Liver (tissue), 8 donors: ENCODE measurements at regions not wholly inside any gene's neighbourhood (a gene's known extent, or its start where the extent isn't known, plus 50 kb on each side); places are given as distances from the start of the nearest gene placed in this dataset.

ENCODE experiments used
- DNase-seq: peaks from one replicate; pipeline ENCODE4 v3.0.0-alpha.2; 2017; ENCODE audit warnings: low spot score
- H3K27ac ChIP-seq, 2 donors: one replicate each; pipeline ENCODE4 v1.7.0; 2013; ENCODE audit warnings: inconsistent platforms in 2 of 2, low read length in 2 of 2, control low read depth in 1 of 2, low read depth in 1 of 2, mild to moderate bottlenecking in 1 of 2
- H3K27me3 ChIP-seq, 4 donors: one replicate each; pipeline versions ENCODE4 v1.6.1 to v1.7.0; 2013; ENCODE audit warnings: low read length in 3 of 4, inconsistent platforms in 1 of 4, mild to moderate bottlenecking in 1 of 4, moderate library complexity in 1 of 4; ENCODE audit not compliant: control insufficient read depth in 4 of 4, insufficient read depth in 4 of 4
- H3K36me3 ChIP-seq, 4 donors: one replicate each; pipeline versions ENCODE4 v1.6.1 to v1.7.0; 2013; ENCODE audit warnings: low read length in 3 of 4, mild to moderate bottlenecking in 3 of 4, low read depth in 1 of 4, moderate library complexity in 1 of 4; ENCODE audit not compliant: control insufficient read depth in 4 of 4, insufficient read depth in 3 of 4
- H3K4me1 ChIP-seq, 4 donors: one replicate each; pipeline versions ENCODE4 v1.6.1 to v1.7.0; 2013; ENCODE audit warnings: low read length in 3 of 4, mild to moderate bottlenecking in 3 of 4, moderate library complexity in 1 of 4; ENCODE audit not compliant: control insufficient read depth in 4 of 4, insufficient read depth in 4 of 4
- H3K4me3 ChIP-seq, 3 donors: one replicate each; pipeline versions ENCODE4 v1.6.1 to v1.7.0; 2013; ENCODE audit warnings: low read length in 3 of 3, control low read depth in 1 of 3, low read depth in 1 of 3, mild to moderate bottlenecking in 1 of 3
- H3K9ac ChIP-seq, 2 donors: one replicate each; pipeline ENCODE4 v1.7.0; 2013; ENCODE audit warnings: low read length in 2 of 2, mild to moderate bottlenecking in 2 of 2, moderate library complexity in 2 of 2, control low read depth in 1 of 2, low read depth in 1 of 2
- H3K9me3 ChIP-seq, 4 donors: one replicate each; pipeline versions ENCODE4 v1.6.1 to v1.7.0; 2013; ENCODE audit warnings: low read length in 3 of 4; ENCODE audit not compliant: control insufficient read depth in 4 of 4
- ATF3 ChIP-seq: IDR thresholded peaks from 2 replicates; pipeline ENCODE4 v1.6.1; 2016; ENCODE audit warnings: antibody characterized with exemption
- CTCF ChIP-seq: fragments of 150-350 bp; IDR thresholded peaks from 2 replicates; pipeline ENCODE4 v1.5.1; 2017; ENCODE audit warnings: improper control_type of control experiment, low read depth, low read length; ENCODE audit not compliant: missing input control
- EGR1 ChIP-seq, 2 donors: IDR thresholded peaks; 2 replicates each; pipeline ENCODE4 v1.6.1; 2016 to 2018; ENCODE audit warnings: antibody characterized with exemption in 2 of 2, low read depth in 2 of 2
- FOXA1 ChIP-seq: IDR thresholded peaks from 2 replicates; pipeline ENCODE4 v1.6.1; 2016; ENCODE audit warnings: antibody characterized with exemption
- FOXA2 ChIP-seq: IDR thresholded peaks from 2 replicates; pipeline ENCODE4 v1.6.1; 2016; ENCODE audit warnings: antibody characterized with exemption
- GABPA ChIP-seq, 2 donors: IDR thresholded peaks in 1 of 2; conservative IDR thresholded peaks in 1 of 2; 2 replicates each; pipeline ENCODE4 v1.6.1; 2016; ENCODE audit warnings: antibody characterized with exemption in 2 of 2, mild to moderate bottlenecking in 1 of 2, moderate library complexity in 1 of 2
- HNF4A ChIP-seq, 2 donors: conservative IDR thresholded peaks; 2 replicates each; pipeline ENCODE4 v1.6.1; 2016; ENCODE audit warnings: antibody characterized with exemption in 2 of 2, mild to moderate bottlenecking in 2 of 2
- HNF4G ChIP-seq: IDR thresholded peaks from 2 replicates; pipeline ENCODE4 v1.6.1; 2016; ENCODE audit warnings: antibody characterized with exemption
- JUND ChIP-seq, 2 donors: IDR thresholded peaks; 2 replicates each; pipeline ENCODE4 v1.6.1; 2016; ENCODE audit warnings: antibody characterized with exemption in 2 of 2
- MAX ChIP-seq: IDR thresholded peaks from 2 replicates; pipeline ENCODE4 v1.6.1; 2016; ENCODE audit warnings: antibody characterized with exemption
- NR2F2 ChIP-seq: IDR thresholded peaks from 2 replicates; pipeline ENCODE4 v1.6.1; 2016; ENCODE audit warnings: antibody characterized with exemption
- RAD21 ChIP-seq, 2 donors: IDR thresholded peaks; 2 replicates each; pipeline ENCODE4 v1.6.1; 2016; ENCODE audit warnings: antibody characterized with exemption in 2 of 2, mild to moderate bottlenecking in 2 of 2
- REST ChIP-seq: IDR thresholded peaks from 2 replicates; pipeline ENCODE4 v1.6.1; 2016; ENCODE audit warnings: antibody characterized with exemption, mild to moderate bottlenecking
- RXRA ChIP-seq, 2 donors: IDR thresholded peaks; 2 replicates each; pipeline ENCODE4 v1.6.1; 2017 to 2018; ENCODE audit warnings: antibody characterized with exemption in 2 of 2, mild to moderate bottlenecking in 1 of 2
- SP1 ChIP-seq: IDR thresholded peaks from 2 replicates; pipeline ENCODE4 v1.6.1; 2018; ENCODE audit warnings: antibody characterized with exemption, mild to moderate bottlenecking
- TAF1 ChIP-seq: conservative IDR thresholded peaks from 2 replicates; pipeline ENCODE4 v1.6.1; 2016; ENCODE audit warnings: antibody characterized with exemption, mild to moderate bottlenecking
- YY1 ChIP-seq: IDR thresholded peaks from 2 replicates; pipeline ENCODE4 v1.6.1; 2016; ENCODE audit warnings: antibody characterized with exemption, mild to moderate bottlenecking
- ZBTB33 ChIP-seq: IDR thresholded peaks from 2 replicates; pipeline ENCODE4 v1.6.1; 2016; ENCODE audit warnings: antibody characterized with exemption
- WGBS: extraction: QIAGEN DNeasy Blood & Tissue Kit; methylation state at CpG from one replicate; pipeline ENCODE4 v1.1.7; 2013; 5-methylcytosine and 5-hydroxymethylcytosine counted together
- donor health status: healthy.
- donor health status: healthy.
- donor health status: healthy.
- donor health status: healthy.
- donor health status: healthy.

GRCh38 chr7:88668591-88668990 is 90.9 kb upstream of the ZNF804B start:
- Histone ChIP-seq H3K36me3 (no peaks in the 10 kb centered on the region), H3K9me3 (no peaks in the 10 kb centered on the region), H3K27me3 (peaks cover 0 to 2% (median 0%) of the 10 kb centered on the region in 4 donors), H3K4me3 (no peak overlapping the region), H3K4me1 (no peaks in the 10 kb centered on the region), H3K9ac (no peak overlapping the region), H3K27ac (no peak overlapping the region)
- 58% methylated on average over 1 of the region's 1 CpG for WGBS
- DNase-seq = no peak
- TF ChIP-seq HNF4G = no peak
- TF ChIP-seq RXRA (IDR thresholded peaks at IDR 0.05) = no peak
- TF ChIP-seq REST = no peak
- TF ChIP-seq SP1 = no peak
- no peak for TF ChIP-seq ATF3
- TF ChIP-seq NR2F2 = no peak
- TF ChIP-seq EGR1 (IDR thresholded peaks at IDR 0.05; ENCODE audit: low read depth in 2 of 2) = no peak
- no peak for TF ChIP-seq JUND (IDR thresholded peaks at IDR 0.05)
- TF ChIP-seq HNF4A (conservative IDR thresholded peaks at IDR 0.05) = no peak
- no peak for TF ChIP-seq MAX
- TF ChIP-seq GABPA (IDR thresholded peaks at IDR 0.05 in 1 of 2, conservative IDR thresholded peaks at IDR 0.05 in 1 of 2) = no peak

GRCh38 chr7:88666626-88667025 is 92.9 kb upstream of the ZNF804B start:
- H3K27me3 ChIP-seq = peaks cover 0 to 2% (median 0%) of the 10 kb centered on the region in 4 donors
- no peak overlapping the region for H3K9ac ChIP-seq
- H3K36me3 ChIP-seq = no peaks in the 10 kb centered on the region
- no peaks in the 10 kb centered on the region for H3K9me3 ChIP-seq
- H3K4me3 ChIP-seq = no peak overlapping the region
- H3K27ac ChIP-seq = no peak overlapping the region
- no peak for TF ChIP-seq CTCF
- no peak for TF ChIP-seq REST
- no peak for TF ChIP-seq HNF4G
- no peak for TF ChIP-seq RAD21 (IDR thresholded peaks at IDR 0.05)
- TF ChIP-seq ATF3 = no peak
- TF ChIP-seq SP1 = no peak
- TF ChIP-seq YY1 = no peak
- TF ChIP-seq FOXA1 = no peak
- TF ChIP-seq NR2F2 = no peak
- no peak for TF ChIP-seq JUND (IDR thresholded peaks at IDR 0.05)
- no peak for TF ChIP-seq ZBTB33
- TF ChIP-seq EGR1 (IDR thresholded peaks at IDR 0.05; ENCODE audit: low read depth in 2 of 2) = no peak
- no peak for TF ChIP-seq RXRA (IDR thresholded peaks at IDR 0.05)
- no peak for TF ChIP-seq GABPA (IDR thresholded peaks at IDR 0.05 in 1 of 2, conservative IDR thresholded peaks at IDR 0.05 in 1 of 2)
- TF ChIP-seq MAX = no peak
- TF ChIP-seq TAF1 = no peak
- no peak for TF ChIP-seq HNF4A (conservative IDR thresholded peaks at IDR 0.05)
- TF ChIP-seq FOXA2 = no peak
- no peaks in the 10 kb centered on the region for H3K4me1 ChIP-seq
- no peak for DNase-seq
